Mesenchymal stem cell (in vitro differentiated cells and primary cell): ENCODE measurements at regions not wholly inside any gene's neighbourhood (a gene's known extent, or its start where the extent isn't known, plus 50 kb on each side); places are given as distances from the start of the nearest gene placed in this dataset.

Experiments used
- DNase-seq: peaks from one replicate; pipeline ENCODE4 v3.0.0-alpha.2; 2013
- H2AFZ ChIP-seq: one replicate; pipeline ENCODE4 v1.6.1; 2013; ENCODE audit warnings: low read depth, mild to moderate bottlenecking, control low read depth, inconsistent platforms, low read length, moderate library complexity
- H2AK5ac ChIP-seq: 2 replicates; pipeline ENCODE4 v1.6.1; 2013; ENCODE audit warnings: low read length, moderate library complexity, mild to moderate bottlenecking, inconsistent platforms; ENCODE audit not compliant: severe bottlenecking
- H2BK120ac ChIP-seq: one replicate; pipeline ENCODE4 v1.6.1; 2013; ENCODE audit warnings: low read depth, mild to moderate bottlenecking, inconsistent platforms, low read length, moderate library complexity
- H2BK12ac ChIP-seq, 2 experiments: one replicate each; pipeline ENCODE4 v1.6.1; 2013; ENCODE audit warnings: inconsistent platforms in 2 of 2, low read length in 2 of 2, mild to moderate bottlenecking in 2 of 2, moderate library complexity in 2 of 2, control low read depth in 1 of 2
- H2BK15ac ChIP-seq: one replicate; pipeline ENCODE4 v1.6.1; 2013; ENCODE audit warnings: mild to moderate bottlenecking, low read depth, inconsistent platforms; ENCODE audit not compliant: poor library complexity, severe bottlenecking
- H2BK5ac ChIP-seq: 2 replicates; pipeline ENCODE4 v1.6.1; 2013; ENCODE audit warnings: low read depth, mild to moderate bottlenecking, low read length, control low read depth, inconsistent platforms; ENCODE audit not compliant: poor library complexity, severe bottlenecking
- H3K14ac ChIP-seq, 2 experiments: one replicate each; pipeline ENCODE4 v1.6.1; 2013; ENCODE audit warnings: inconsistent platforms in 2 of 2, low read length in 2 of 2, control low read depth in 1 of 2, mild to moderate bottlenecking in 1 of 2, moderate library complexity in 1 of 2
- H3K18ac ChIP-seq, 2 experiments: one replicate each; pipeline ENCODE4 v1.6.1; 2013; ENCODE audit warnings: inconsistent platforms in 2 of 2, low read length in 2 of 2, control low read depth in 1 of 2, low read depth in 1 of 2, mild to moderate bottlenecking in 1 of 2
- H3K23ac ChIP-seq, 2 experiments: one replicate each; pipeline ENCODE4 v1.6.1; 2013; ENCODE audit warnings: inconsistent platforms in 2 of 2, low read length in 2 of 2, mild to moderate bottlenecking in 2 of 2, moderate library complexity in 2 of 2, control low read depth in 1 of 2
- H3K27ac ChIP-seq: 2 replicates; pipeline ENCODE4 v1.5.1; 2013; ENCODE audit warnings: mild to moderate bottlenecking, moderate library complexity, low read length, control low read depth, inconsistent platforms; ENCODE audit not compliant: poor library complexity, severe bottlenecking
- H3K27me3 ChIP-seq, 2 experiments: 2 replicates each; pipeline versions ENCODE4 v1.6.1 to v1.7.0; 2013; ENCODE audit warnings: low read length in 2 of 2, mild to moderate bottlenecking in 2 of 2, moderate library complexity in 2 of 2, control low read depth in 1 of 2, inconsistent platforms in 1 of 2; ENCODE audit not compliant: control insufficient read depth in 1 of 2, insufficient read depth in 1 of 2
- H3K36me3 ChIP-seq, 2 experiments: 2 replicates each; pipeline versions ENCODE4 v1.6.1 to v1.7.0; 2013; ENCODE audit warnings: low read length in 2 of 2, control low read depth in 1 of 2, inconsistent platforms in 1 of 2, low read depth in 1 of 2, mild to moderate bottlenecking in 1 of 2; ENCODE audit not compliant: insufficient read depth in 2 of 2, control insufficient read depth in 1 of 2
- H3K4ac ChIP-seq, 2 experiments: one replicate each; pipeline ENCODE4 v1.6.1; 2013; ENCODE audit warnings: inconsistent platforms in 2 of 2, low read length in 2 of 2, mild to moderate bottlenecking in 2 of 2, moderate library complexity in 2 of 2, control low read depth in 1 of 2, low read depth in 1 of 2
- H3K4me1 ChIP-seq: 2 replicates; pipeline ENCODE4 v1.6.1; 2013; ENCODE audit warnings: low read depth, low read length, control low read depth; ENCODE audit not compliant: control insufficient read depth, insufficient read depth
- H3K4me2 ChIP-seq: 2 replicates; pipeline ENCODE4 v1.6.1; 2013; ENCODE audit warnings: low read length, mild to moderate bottlenecking, inconsistent platforms; ENCODE audit not compliant: poor library complexity, severe bottlenecking
- H3K4me3 ChIP-seq, 2 experiments: 2 replicates each; pipeline versions ENCODE4 v1.5.1 to v1.7.0; 2013; ENCODE audit warnings: low read length in 2 of 2, mild to moderate bottlenecking in 2 of 2, control low read depth in 1 of 2, low read depth in 1 of 2; ENCODE audit not compliant: insufficient read depth in 1 of 2
- H3K79me1 ChIP-seq: replicated peaks from 2 replicates; pipeline ENCODE4 v1.6.1; 2013; ENCODE audit warnings: mild to moderate bottlenecking, control low read depth, low read length, inconsistent platforms; ENCODE audit not compliant: poor library complexity, severe bottlenecking
- H3K9ac ChIP-seq: 2 replicates; pipeline ENCODE4 v1.7.0; 2013; ENCODE audit warnings: mild to moderate bottlenecking, low read length, moderate library complexity
- H3K9me3 ChIP-seq: 2 replicates; pipeline ENCODE4 v1.7.0; 2013; ENCODE audit warnings: mild to moderate bottlenecking, low read length; ENCODE audit not compliant: control insufficient read depth
- H4K8ac ChIP-seq: one replicate; pipeline ENCODE4 v1.6.1; 2013; ENCODE audit warnings: inconsistent platforms, mild to moderate bottlenecking, low read length, moderate library complexity
- H4K91ac ChIP-seq: one replicate; pipeline ENCODE4 v1.6.1; 2013; ENCODE audit warnings: mild to moderate bottlenecking, low read length, inconsistent platforms
- WGBS: methylation state at CpG from one replicate; pipeline ENCODE4 v1.1.7; 2013; ENCODE audit warnings: mixed read lengths; 5-methylcytosine and 5-hydroxymethylcytosine counted together

- Histone ChIP-seq H3K4me3 (no peak overlapping the region), H3K79me1 (no peaks in the 10 kb centered on the region), H3K27me3 (no peaks in the 10 kb centered on the region), H3K36me3 (no peaks in the 10 kb centered on the region), H3K9ac (no peak overlapping the region), H3K14ac (no peak overlapping the region), H3K4ac (no peak overlapping the region), H2BK5ac (no peak overlapping the region), H3K9me3 (no peaks in the 10 kb centered on the region), H3K23ac (no peak overlapping the region), H3K18ac (no peak overlapping the region), H3K4me1 (peaks cover 16% of the 10 kb centered on the region), H4K8ac (no peak overlapping the region), H2BK12ac (no peak overlapping the region), H2BK15ac (no peak overlapping the region), H4K91ac (no peak overlapping the region), H3K4me2 (no peak overlapping the region), H2AK5ac (no peak overlapping the region), H2BK120ac (no peak overlapping the region), H2AFZ (no peak overlapping the region), H3K27ac (no peak overlapping the region)
- 97% methylated on average over 8 of the region's 8 CpGs for WGBS
- DNase-seq: no peak
Measured at GRCh38 chr5:173759691-173760090, 128.5 kb upstream of the CPEB4 start.

- Histone ChIP-seq H3K27ac (no peak overlapping the region), H3K23ac (no peak overlapping the region), H2BK120ac (no peak overlapping the region), H2AK5ac (no peak overlapping the region), H3K14ac (no peak overlapping the region), H3K27me3 (no peaks in the 10 kb centered on the region), H3K4me1 (peaks cover 18% of the 10 kb centered on the region), H2BK15ac (no peak overlapping the region), H3K36me3 (no peaks in the 10 kb centered on the region), H3K9me3 (no peaks in the 10 kb centered on the region), H4K8ac (no peak overlapping the region), H3K18ac (no peak overlapping the region), H3K79me1 (no peaks in the 10 kb centered on the region), H3K4me3 (no peak overlapping the region), H2BK12ac (no peak overlapping the region), H2BK5ac (no peak overlapping the region), H4K91ac (no peak overlapping the region), H3K4me2 (no peak overlapping the region), H3K4ac (no peak overlapping the region), H3K9ac (no peak overlapping the region), H2AFZ (no peak overlapping the region)
- no peak for DNase-seq
- WGBS: 97% methylated on average over 5 of the region's 5 CpGs
Measured at GRCh38 chr5:173760461-173761177, 127.5 kb upstream of the CPEB4 start.

GRCh38 chr5:173761178-173761513 lies 127.0 kb upstream of the CPEB4 start:
- Histone ChIP-seq H3K14ac (no peak overlapping the region), H4K91ac (no peak overlapping the region), H3K27me3 (no peaks in the 10 kb centered on the region), H3K18ac (peak overlapping the region in 1 of 2 experiments; percentile 15), H3K4ac (no peak overlapping the region), H3K4me3 (no peak overlapping the region), H2BK5ac (no peak overlapping the region), H3K9ac (no peak overlapping the region), H3K79me1 (no peaks in the 10 kb centered on the region), H3K9me3 (no peaks in the 10 kb centered on the region), H3K23ac (no peak overlapping the region), H3K4me2 (no peak overlapping the region), H2BK12ac (no peak overlapping the region), H2AK5ac (no peak overlapping the region), H2BK120ac (no peak overlapping the region), H3K27ac (no peak overlapping the region), H3K4me1 (peaks cover 20% of the 10 kb centered on the region), H4K8ac (no peak overlapping the region), H2AFZ (no peak overlapping the region), H2BK15ac (no peak overlapping the region), H3K36me3 (no peaks in the 10 kb centered on the region)
- 89% methylated on average over 4 of the region's 4 CpGs for WGBS
- DNase-seq: no peak

GRCh38 chr5:173762045-173762444 lies 126.1 kb upstream of the CPEB4 start:
- H3K14ac ChIP-seq: peak overlapping the region in 1 of 2 experiments; percentile 44
- H2BK15ac ChIP-seq: no peak overlapping the region
- peak overlapping the region in 1 of 2 experiments; percentile 28 for H3K18ac ChIP-seq
- no peaks in the 10 kb centered on the region for H3K9me3 ChIP-seq
- H3K4me2 ChIP-seq: no peak overlapping the region
- H3K36me3 ChIP-seq: no peaks in the 10 kb centered on the region
- no peaks in the 10 kb centered on the region for H3K79me1 ChIP-seq
- no peak overlapping the region for H2AFZ ChIP-seq
- H3K4ac ChIP-seq: no peak overlapping the region
- no peak overlapping the region for H4K8ac ChIP-seq
- no peak overlapping the region for H2BK5ac ChIP-seq
- no peak overlapping the region for H2BK12ac ChIP-seq
- no peak overlapping the region for H2BK120ac ChIP-seq
- H3K4me3 ChIP-seq: no peak overlapping the region
- peaks cover 26% of the 10 kb centered on the region for H3K4me1 ChIP-seq
- no peak overlapping the region for H4K91ac ChIP-seq
- no peaks in the 10 kb centered on the region for H3K27me3 ChIP-seq
- no peak overlapping the region for H3K9ac ChIP-seq
- no peak overlapping the region for H3K27ac ChIP-seq
- WGBS: 82% methylated on average over 5 of the region's 5 CpGs
- H2AK5ac ChIP-seq: peak overlapping the region; percentile 80
- no peak overlapping the region for H3K23ac ChIP-seq
- DNase-seq: no peak
